OCI-LY3 (cell line): ENCODE measurements at regions not wholly inside any gene's neighbourhood (a gene's known extent, or its start where the extent isn't known, plus 50 kb on each side); places are given as distances from the start of the nearest gene placed in this dataset.

Source experiments
- H2AFZ ChIP-seq: fragments of 200-600, 300-600 bp; shearing (Covaris generic); 2 replicates; pipeline ENCODE4 v1.6.0; 2014; ENCODE audit warnings: antibody characterized with exemption, low read depth, low read length
- H3K27ac ChIP-seq: fragments of 200-600, 300-600 bp; sonication (generic); 2 replicates; pipeline ENCODE4 v1.5.1; 2014; ENCODE audit warnings: mild to moderate bottlenecking, low read length, moderate library complexity, mixed read lengths
- H3K27me3 ChIP-seq: fragments of 200-600, 300-600 bp; sonication (generic); 2 replicates; pipeline ENCODE4 v1.6.1; 2014; ENCODE audit warnings: low read depth, low read length, mixed read lengths
- H3K36me3 ChIP-seq: fragments of 200-600, 300-600 bp; sonication (generic); replicated peaks from 2 replicates; pipeline ENCODE3; 2014; ENCODE audit warnings: low read depth, low read length, mixed read lengths
- H3K4me1 ChIP-seq: fragments of 300-600, 200-600 bp; sonication (generic); 2 replicates; pipeline ENCODE4 v1.6.1; 2014; ENCODE audit warnings: low read length, mixed read lengths
- H3K4me2 ChIP-seq: fragments of 200-600, 300-600 bp; sonication (generic); 2 replicates; pipeline ENCODE4 v1.6.1; 2014; ENCODE audit warnings: low read length, mixed read lengths
- H3K4me3 ChIP-seq: fragments of 300-600, 200-600 bp; sonication (generic); 2 replicates; pipeline ENCODE4 v1.5.1; 2014; ENCODE audit warnings: antibody characterized with exemption, mild to moderate bottlenecking, low read length, moderate library complexity
- H3K79me2 ChIP-seq: fragments of 300-600, 200-600 bp; shearing (Covaris generic); 2 replicates; pipeline ENCODE4 v1.6.1; 2014; ENCODE audit warnings: mild to moderate bottlenecking, low read length, mixed read lengths
- H3K9ac ChIP-seq: fragments of 300-600, 200-600 bp; shearing (Covaris generic); 2 replicates; pipeline ENCODE4 v1.6.0; 2014; ENCODE audit warnings: mild to moderate bottlenecking, low read length, moderate library complexity
- H3K9me3 ChIP-seq: fragments of 200-600, 300-600 bp; shearing (Covaris generic); 2 replicates; pipeline ENCODE4 v1.6.1; 2014; ENCODE audit warnings: low read length, mixed read lengths; ENCODE audit not compliant: insufficient read depth
- H4K20me1 ChIP-seq: fragments of 200-600, 300-600 bp; sonication (generic); 2 replicates; pipeline ENCODE4 v1.6.1; 2016; ENCODE audit warnings: low read length, mixed read lengths; ENCODE audit not compliant: insufficient read depth
- EZH2phosphoT487 ChIP-seq: fragments of 200-600 bp; shearing (Covaris generic); IDR thresholded peaks from 2 replicates; pipeline ENCODE4 v1.6.1; 2018; ENCODE audit warnings: antibody characterized with exemption, mixed run types, low read depth
- TF ChIP-seq, protein P1 (sequence below): fragments of 200-600, 300-600 bp; sonication (generic); IDR thresholded peaks from 2 replicates; pipeline ENCODE4 v1.5.1; 2014; ENCODE audit warnings: antibody characterized with exemption, low read length, low read depth

DNA sequence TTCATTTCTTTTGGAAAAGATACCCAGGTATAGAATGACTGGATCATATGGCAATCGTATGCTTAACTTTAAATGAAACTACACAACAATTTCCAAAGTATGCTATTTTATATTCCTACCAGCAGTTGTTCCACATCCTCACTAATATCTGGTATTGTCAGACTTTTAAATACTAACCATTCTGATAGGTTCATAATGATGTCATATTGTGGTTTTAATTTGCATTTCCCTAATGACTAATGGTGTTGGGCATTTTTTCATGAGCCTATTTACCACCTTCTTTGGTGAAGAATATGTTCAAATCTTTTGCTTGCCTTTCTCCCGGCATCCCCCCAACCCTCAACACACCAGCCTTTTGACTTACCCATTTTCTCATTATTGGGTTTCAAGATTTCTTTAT, 96.2 kb upstream of the HMGN3 start:
- TF ChIP-seq, protein P1, sequence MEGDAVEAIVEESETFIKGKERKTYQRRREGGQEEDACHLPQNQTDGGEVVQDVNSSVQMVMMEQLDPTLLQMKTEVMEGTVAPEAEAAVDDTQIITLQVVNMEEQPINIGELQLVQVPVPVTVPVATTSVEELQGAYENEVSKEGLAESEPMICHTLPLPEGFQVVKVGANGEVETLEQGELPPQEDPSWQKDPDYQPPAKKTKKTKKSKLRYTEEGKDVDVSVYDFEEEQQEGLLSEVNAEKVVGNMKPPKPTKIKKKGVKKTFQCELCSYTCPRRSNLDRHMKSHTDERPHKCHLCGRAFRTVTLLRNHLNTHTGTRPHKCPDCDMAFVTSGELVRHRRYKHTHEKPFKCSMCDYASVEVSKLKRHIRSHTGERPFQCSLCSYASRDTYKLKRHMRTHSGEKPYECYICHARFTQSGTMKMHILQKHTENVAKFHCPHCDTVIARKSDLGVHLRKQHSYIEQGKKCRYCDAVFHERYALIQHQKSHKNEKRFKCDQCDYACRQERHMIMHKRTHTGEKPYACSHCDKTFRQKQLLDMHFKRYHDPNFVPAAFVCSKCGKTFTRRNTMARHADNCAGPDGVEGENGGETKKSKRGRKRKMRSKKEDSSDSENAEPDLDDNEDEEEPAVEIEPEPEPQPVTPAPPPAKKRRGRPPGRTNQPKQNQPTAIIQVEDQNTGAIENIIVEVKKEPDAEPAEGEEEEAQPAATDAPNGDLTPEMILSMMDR: no peak
- no peak for TF ChIP-seq EZH2phosphoT487
- H2AFZ ChIP-seq: no peak overlapping the region
- H3K4me3 ChIP-seq: no peak overlapping the region
- no peaks in the 10 kb centered on the region for H3K27me3 ChIP-seq
- peaks cover 4% of the 10 kb centered on the region for H3K36me3 ChIP-seq
- no peak overlapping the region for H3K4me2 ChIP-seq
- H3K9ac ChIP-seq: no peak overlapping the region
- H3K27ac ChIP-seq: no peak overlapping the region
- no peaks in the 10 kb centered on the region for H3K79me2 ChIP-seq
- H3K4me1 ChIP-seq: peaks cover 36% of the 10 kb centered on the region
- no peaks in the 10 kb centered on the region for H3K9me3 ChIP-seq
- no peaks in the 10 kb centered on the region for H4K20me1 ChIP-seq

DNA sequence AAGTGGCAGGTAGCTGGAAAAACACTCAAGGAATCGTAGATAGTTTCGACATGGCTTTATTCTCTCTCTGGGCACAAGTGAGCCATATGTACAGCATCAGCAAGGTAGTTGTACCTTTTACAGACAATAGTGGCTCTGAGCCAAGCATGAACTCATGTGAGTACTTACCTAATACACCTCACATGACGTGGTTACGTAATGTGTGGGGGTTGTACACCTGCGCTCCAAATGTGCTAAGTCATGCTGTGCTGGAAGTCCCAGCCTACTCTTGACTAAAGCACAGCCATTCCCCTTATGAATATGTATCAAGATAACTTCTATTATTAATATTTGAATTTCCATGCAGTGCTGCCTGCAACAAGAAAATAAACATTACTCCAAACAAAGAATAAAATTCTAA, 78.8 kb upstream of the HMGN3 start:
- H3K79me2 ChIP-seq: no peaks in the 10 kb centered on the region
- no peak overlapping the region for H3K4me2 ChIP-seq
- H3K27ac ChIP-seq: no peak overlapping the region
- no peaks in the 10 kb centered on the region for H3K9me3 ChIP-seq
- H2AFZ ChIP-seq: no peak overlapping the region
- TF ChIP-seq EZH2phosphoT487: no peak
- TF ChIP-seq, protein P1: no peak
- no peaks in the 10 kb centered on the region for H3K27me3 ChIP-seq
- no peak overlapping the region for H3K9ac ChIP-seq
- H3K4me1 ChIP-seq: no peaks in the 10 kb centered on the region
- H3K36me3 ChIP-seq: no peaks in the 10 kb centered on the region
- H4K20me1 ChIP-seq: no peaks in the 10 kb centered on the region
- no peak overlapping the region for H3K4me3 ChIP-seq

DNA sequence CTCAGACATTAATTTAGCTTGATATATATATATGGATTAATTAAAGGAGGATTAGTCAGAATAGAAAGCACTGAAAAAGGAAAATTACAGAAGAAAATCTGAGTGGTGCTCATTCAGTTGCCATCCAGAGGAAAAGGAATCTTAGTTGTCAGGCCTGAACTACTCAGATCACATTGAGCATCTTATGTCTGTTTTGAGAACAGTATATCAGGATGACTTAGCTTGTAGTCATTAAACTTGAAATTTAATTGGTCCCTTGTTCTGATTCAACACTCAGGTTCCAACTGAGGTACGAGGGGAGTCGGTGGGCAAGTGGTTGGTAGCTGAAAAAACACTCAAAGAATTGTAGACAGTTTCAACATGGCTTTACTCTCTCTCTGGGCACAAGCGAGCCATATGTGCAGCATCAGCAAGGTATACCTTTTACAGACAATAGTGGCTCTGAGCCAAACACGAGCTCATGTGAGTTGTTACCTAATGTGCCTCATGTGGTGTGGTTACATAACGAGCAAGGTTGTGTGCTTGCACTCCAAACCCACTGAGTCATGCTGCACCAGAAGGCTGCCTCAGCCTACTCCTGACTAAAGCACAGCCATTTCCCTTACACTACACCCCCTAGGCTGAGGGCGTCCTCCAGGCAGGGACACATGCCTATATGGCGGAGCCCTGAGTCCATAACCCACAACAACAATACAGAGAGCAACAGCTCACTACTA, 73.0 kb upstream of the HMGN3 start:
- TF ChIP-seq, protein P1: no peak
- no peak for TF ChIP-seq EZH2phosphoT487
- Histone ChIP-seq H3K4me2 (no peak overlapping the region), H4K20me1 (no peaks in the 10 kb centered on the region), H3K36me3 (no peaks in the 10 kb centered on the region), H3K79me2 (no peaks in the 10 kb centered on the region), H3K4me3 (no peak overlapping the region), H3K9ac (no peak overlapping the region), H3K9me3 (no peaks in the 10 kb centered on the region), H3K4me1 (peaks cover 5% of the 10 kb centered on the region; the same call in 1 of the 2 replicates), H3K27me3 (no peaks in the 10 kb centered on the region), H3K27ac (no peak overlapping the region), H2AFZ (no peak overlapping the region)

DNA sequence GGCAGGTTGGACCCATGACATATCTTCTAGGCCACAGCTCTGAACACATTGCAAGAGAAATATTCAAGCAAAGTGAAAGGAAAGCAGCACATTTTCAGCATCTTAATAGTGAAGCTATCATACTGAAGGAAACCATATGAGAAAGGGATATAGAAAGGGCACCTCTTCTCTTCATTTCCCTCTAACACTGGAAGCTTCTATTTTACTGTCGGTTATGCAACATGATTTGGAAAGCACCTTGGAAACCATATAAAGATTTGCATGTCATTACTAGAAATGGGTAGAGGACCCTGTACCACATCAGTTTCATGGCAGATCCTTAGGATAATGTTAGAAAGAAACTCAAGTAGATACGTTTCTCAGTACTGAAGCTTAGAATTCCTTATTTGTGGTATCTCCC, 70.5 kb upstream of the HMGN3 start:
- Histone ChIP-seq H2AFZ (no peak overlapping the region), H3K4me2 (no peak overlapping the region), H3K79me2 (no peaks in the 10 kb centered on the region), H3K9me3 (no peaks in the 10 kb centered on the region), H3K9ac (no peak overlapping the region), H3K36me3 (no peaks in the 10 kb centered on the region), H3K27ac (no peak overlapping the region), H3K4me3 (no peak overlapping the region), H3K27me3 (no peaks in the 10 kb centered on the region), H3K4me1 (peaks cover 5% of the 10 kb centered on the region; the same call in 1 of the 2 replicates), H4K20me1 (no peaks in the 10 kb centered on the region)
- TF ChIP-seq, protein P1: no peak
- TF ChIP-seq EZH2phosphoT487: no peak
